A549 (cell line): ENCODE measurements at regions not wholly inside any gene's neighbourhood (a gene's known extent, or its start where the extent isn't known, plus 50 kb on each side); places are given as distances from the start of the nearest gene placed in this dataset.

Experiments used
- ATAC-seq, 2 experiments: fragments of 200-7000 bp in 1 of 2; fragments of >200 bp in 1 of 2; cut with Nextera tagmentation in 1 of 2; cut with Tn5 transposase in 1 of 2; 3 replicates each; pipeline versions ENCODE4 v1.8.0 to v1.9.1; 2018 to 2020; ENCODE audit warnings: mild to moderate bottlenecking in 1 of 2, moderate library complexity in 1 of 2
- CTCF ChIA-PET: fragments of 300-600 bp; sonication (Branson Sonifier 250); formaldehyde crosslinking; extraction: SDS; loops from one replicate; lab custom pipeline; 2021; ENCODE audit warnings: antibody characterized with exemption, inconsistent platforms; lab: Yijun Ruan, JAX
- POLR2A ChIA-PET: fragments of 350-600 bp; formaldehyde crosslinking; extraction: SDS; loops from one replicate; lab custom pipeline; 2021; ENCODE audit warnings: antibody characterized with exemption, inconsistent platforms; lab: Yijun Ruan, JAX
- DNase-seq, 2 experiments: peaks; one replicate each; pipeline versions ENCODE4 v3.0.0 to v3.0.0-alpha.2; 2011 to 2016; ENCODE audit warnings: low read depth in 1 of 2, low spot score in 1 of 2
- FAIRE-seq: peaks from 2 replicates; lab custom pipeline; 2011; peaks lifted over from hg19 to GRCh38; lab: Jason Lieb, UNC
- H3K27ac ChIP-seq, 2 experiments: fragments of >200 bp; sonication (Bioruptor Twin); formaldehyde crosslinking; 3 replicates each; pipeline ENCODE4 v1.5.1; 2016 to 2017
- H3K4me1 ChIP-seq: fragments of >200 bp; sonication (Bioruptor Twin); formaldehyde crosslinking; 3 replicates; pipeline ENCODE4 v1.6.1; 2016
- H3K4me2 ChIP-seq: fragments of >200 bp; sonication (Bioruptor Twin); formaldehyde crosslinking; 3 replicates; pipeline ENCODE4 v1.6.1; 2016
- H3K4me3 ChIP-seq: fragments of >200 bp; sonication (Bioruptor Twin); formaldehyde crosslinking; 3 replicates; pipeline ENCODE4 v1.5.1; 2016
- H3K9me3 ChIP-seq: fragments of >200 bp; sonication (Bioruptor Twin); formaldehyde crosslinking; 3 replicates; pipeline ENCODE4 v1.6.1; 2016
- CBX2 ChIP-seq: fragments of 200-600 bp; sonication (generic); IDR thresholded peaks from 2 replicates; pipeline ENCODE4 v1.6.1; 2016; ENCODE audit warnings: low read depth, mild to moderate bottlenecking, borderline replicate concordance
- CEBPB ChIP-seq, 2 experiments: fragments of >200 bp in 1 of 2; sonication (Bioruptor Twin) in 1 of 2; formaldehyde crosslinking in 1 of 2; IDR thresholded peaks; 2 replicates each; pipeline ENCODE4 v1.6.1; 2012 to 2016
- CHD2 ChIP-seq: fragments of 150-350 bp; IDR thresholded peaks from 2 replicates; pipeline ENCODE4 v1.6.1; 2014; ENCODE audit warnings: low read length; ENCODE audit not compliant: partially characterized antibody
- CHD4 ChIP-seq: fragments of 200-600 bp; sonication (generic); IDR thresholded peaks from 2 replicates; pipeline ENCODE4 v1.6.1; 2016; ENCODE audit warnings: antibody characterized with exemption, mild to moderate bottlenecking, borderline replicate concordance
- CTCF ChIP-seq: fragments of >200 bp; sonication (Bioruptor Twin); formaldehyde crosslinking; IDR thresholded peaks from 3 replicates; pipeline ENCODE4 v1.5.1; 2016
- FOSB ChIP-seq: fragments of 250-450 bp; sonication (Bioruptor Pico); IDR thresholded peaks from 2 replicates; pipeline ENCODE4 v1.5.0; 2020; ENCODE audit warnings: mild to moderate bottlenecking, moderate library complexity
- FOSL2 ChIP-seq, 2 experiments: fragments of 450-650 bp in 1 of 2; fragments of >200 bp in 1 of 2; sonication (Bioruptor Twin) in 1 of 2; formaldehyde crosslinking; IDR thresholded peaks; 2 replicates each; pipeline versions ENCODE4 v1.5.0 to v1.6.1; 2016 to 2020; ENCODE audit warnings: mild to moderate bottlenecking in 1 of 2, moderate library complexity in 1 of 2
- FOXS1 ChIP-seq: fragments of 250-450 bp; sonication (Bioruptor Pico); IDR thresholded peaks from 2 replicates; pipeline ENCODE4 v1.5.0; 2020; ENCODE audit warnings: mild to moderate bottlenecking, moderate library complexity
- GATA3 ChIP-seq: IDR thresholded peaks from 2 replicates; pipeline ENCODE4 v1.6.1; 2012; ENCODE audit warnings: borderline replicate concordance
- HES2 ChIP-seq: fragments of >200 bp; sonication (Bioruptor Twin); formaldehyde crosslinking; IDR thresholded peaks from 2 replicates; pipeline ENCODE4 v1.6.1; 2016
- HEYL ChIP-seq: fragments of 250-450 bp; sonication (Bioruptor Pico); IDR thresholded peaks from 2 replicates; pipeline ENCODE4 v1.8.0; 2021; ENCODE audit warnings: mild to moderate bottlenecking, moderate library complexity
- HOXA7 ChIP-seq: fragments of 250-450 bp; sonication (Bioruptor Pico); IDR thresholded peaks from 2 replicates; pipeline ENCODE4 v1.5.0; 2020; ENCODE audit warnings: mild to moderate bottlenecking, moderate library complexity
- HOXB13 ChIP-seq: fragments of 250-450 bp; sonication (Bioruptor Pico); IDR thresholded peaks from 2 replicates; pipeline ENCODE4 v1.5.0; 2020; ENCODE audit warnings: low read depth, mild to moderate bottlenecking, moderate library complexity
- JUNB ChIP-seq: fragments of >200 bp; sonication (Bioruptor Twin); formaldehyde crosslinking; IDR thresholded peaks from 2 replicates; pipeline ENCODE4 v1.6.1; 2016
- KDM5A ChIP-seq: fragments of 200-600 bp; sonication (generic); IDR thresholded peaks from 2 replicates; pipeline ENCODE4 v1.6.1; 2016; ENCODE audit warnings: antibody characterized with exemption, mild to moderate bottlenecking
- MAFK ChIP-seq: fragments of 450-650 bp; IDR thresholded peaks from 2 replicates; pipeline ENCODE4 v1.6.1; 2014; ENCODE audit not compliant: partially characterized antibody
- MAX ChIP-seq: IDR thresholded peaks from 2 replicates; pipeline ENCODE4 v1.6.1; 2012
- MAZ ChIP-seq: fragments of 150-350 bp; IDR thresholded peaks from 2 replicates; pipeline ENCODE4 v1.6.1; 2014; ENCODE audit warnings: antibody characterized with exemption, low read depth, low read length, borderline replicate concordance
- MYC ChIP-seq: IDR thresholded peaks from 2 replicates; pipeline ENCODE4 v1.6.1; 2012; ENCODE audit warnings: mild to moderate bottlenecking, inconsistent platforms, low read length, improper control_type of control experiment, borderline replicate concordance
- PBX3 ChIP-seq: IDR thresholded peaks from 2 replicates; pipeline ENCODE4 v1.6.1; 2012
- POLR2A ChIP-seq: IDR thresholded peaks from 2 replicates; pipeline ENCODE4 v1.6.1; 2012; ENCODE audit warnings: mild to moderate bottlenecking, low read length
- POLR2AphosphoS2 ChIP-seq: conservative IDR thresholded peaks from 2 replicates; pipeline ENCODE4 v1.6.1; 2012; ENCODE audit warnings: low read length, improper control_type of control experiment, inconsistent platforms
- RAD21 ChIP-seq, 2 experiments: fragments of >200 bp in 1 of 2; sonication (Bioruptor Twin) in 1 of 2; formaldehyde crosslinking in 1 of 2; IDR thresholded peaks in 1 of 2; conservative IDR thresholded peaks in 1 of 2; 2 replicates in 1 of 2; 3 replicates in 1 of 2; pipeline ENCODE4 v1.6.1; 2012 to 2018; ENCODE audit warnings: inconsistent platforms in 1 of 2
- RCOR1 ChIP-seq: fragments of 150-350 bp; IDR thresholded peaks from 2 replicates; pipeline ENCODE4 v1.6.1; 2014; ENCODE audit warnings: antibody characterized with exemption, low read length, low read depth
- RFX5 ChIP-seq: fragments of 450-650 bp; IDR thresholded peaks from 2 replicates; pipeline ENCODE4 v1.7.1; 2014; ENCODE audit warnings: antibody characterized with exemption, mild to moderate bottlenecking, moderate library complexity
- RNF2 ChIP-seq: fragments of 200-600 bp; sonication (generic); IDR thresholded peaks from 2 replicates; pipeline ENCODE4 v1.6.1; 2016; ENCODE audit warnings: low read depth, mild to moderate bottlenecking, antibody characterized with exemption, moderate library complexity, borderline replicate concordance
- SMC3 ChIP-seq: fragments of >200 bp; sonication (Bioruptor Twin); formaldehyde crosslinking; IDR thresholded peaks from 3 replicates; pipeline ENCODE4 v1.6.1; 2018; ENCODE audit warnings: inconsistent platforms
- SREBF2 ChIP-seq: fragments of 450-650 bp; IDR thresholded peaks from 2 replicates; pipeline ENCODE4 v1.6.1; 2014; ENCODE audit warnings: mild to moderate bottlenecking, moderate library complexity
- TFCP2L1 ChIP-seq: fragments of 250-450 bp; sonication (Bioruptor Pico); IDR thresholded peaks from 2 replicates; pipeline ENCODE4 v1.5.0; 2021; ENCODE audit warnings: mild to moderate bottlenecking
- TP53 ChIP-seq: fragments of 250-450 bp; sonication (Bioruptor Pico); IDR thresholded peaks from 2 replicates; pipeline ENCODE4 v1.5.0; 2021; ENCODE audit warnings: mild to moderate bottlenecking, moderate library complexity
- ZC3H11A ChIP-seq: fragments of 450-650 bp; IDR thresholded peaks from 2 replicates; pipeline ENCODE4 v1.6.1; 2014; ENCODE audit warnings: antibody characterized with exemption, mild to moderate bottlenecking
- ZNF302 ChIP-seq: fragments of 250-450 bp; sonication (Bioruptor Pico); IDR thresholded peaks from 2 replicates; pipeline ENCODE4 v1.9.0; 2021; ENCODE audit warnings: inconsistent platforms, mild to moderate bottlenecking, moderate library complexity
- ZSCAN20 ChIP-seq: fragments of 250-450 bp; sonication (Bioruptor Pico); IDR thresholded peaks from 2 replicates; pipeline ENCODE4 v1.8.0; 2022; ENCODE audit warnings: mild to moderate bottlenecking, moderate library complexity
- WGBS: methylation state at CpG from one replicate; pipeline ENCODE4 v1.1.6; 2017; ENCODE audit errors: missing lambda C conversion rate; 5-methylcytosine and 5-hydroxymethylcytosine counted together
- TF ChIP-seq, protein P1 (sequence below): fragments of 250-450 bp; sonication (Bioruptor Pico); IDR thresholded peaks from 2 replicates; pipeline ENCODE4 v1.5.0; 2021; ENCODE audit warnings: mild to moderate bottlenecking, moderate library complexity, borderline replicate concordance
- TF ChIP-seq, protein P2 (sequence below): IDR thresholded peaks from 2 replicates; pipeline ENCODE4 v1.6.1; 2012; ENCODE audit warnings: low read depth, borderline replicate concordance

- no peak overlapping the region for H3K4me3 ChIP-seq
- 86% methylated on average over 2 of the region's 2 CpGs for WGBS
- FAIRE-seq = no peak
- DNase-seq = no peak
- H3K4me2 ChIP-seq = no peak overlapping the region
- H3K4me1 ChIP-seq = peaks cover 37% of the 10 kb centered on the region
- CTCF ChIA-PET = no interaction called here
- no peak for ATAC-seq
- TF ChIP-seq MYC (no peak), CHD2 (no peak), MAFK (no peak), RFX5 (no peak), POLR2A (no peak), RCOR1 (no peak), HOXA7 (no peak), SMC3 (no peak), GATA3 (no peak), TP53 (CRISPR knock-in tag) (no peak), FOXS1 (no peak), ZC3H11A (no peak), CHD4 (no peak), HES2 (no peak), MAZ (no peak), JUNB (no peak), SREBF2 (no peak)
- TF ChIP-seq, protein P1, sequence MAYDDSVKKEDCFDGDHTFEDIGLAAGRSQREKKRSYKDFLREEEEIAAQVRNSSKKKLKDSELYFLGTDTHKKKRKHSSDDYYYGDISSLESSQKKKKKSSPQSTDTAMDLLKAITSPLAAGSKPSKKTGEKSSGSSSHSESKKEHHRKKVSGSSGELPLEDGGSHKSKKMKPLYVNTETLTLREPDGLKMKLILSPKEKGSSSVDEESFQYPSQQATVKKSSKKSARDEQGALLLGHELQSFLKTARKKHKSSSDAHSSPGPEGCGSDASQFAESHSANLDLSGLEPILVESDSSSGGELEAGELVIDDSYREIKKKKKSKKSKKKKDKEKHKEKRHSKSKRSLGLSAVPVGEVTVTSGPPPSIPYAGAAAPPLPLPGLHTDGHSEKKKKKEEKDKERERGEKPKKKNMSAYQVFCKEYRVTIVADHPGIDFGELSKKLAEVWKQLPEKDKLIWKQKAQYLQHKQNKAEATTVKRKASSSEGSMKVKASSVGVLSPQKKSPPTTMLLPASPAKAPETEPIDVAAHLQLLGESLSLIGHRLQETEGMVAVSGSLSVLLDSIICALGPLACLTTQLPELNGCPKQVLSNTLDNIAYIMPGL (CRISPR knock-in tag) = no peak
- POLR2A ChIA-PET = no interaction called here
- H3K27ac ChIP-seq = no peak overlapping the region
- H3K9me3 ChIP-seq = no peaks in the 10 kb centered on the region
Observed at GRCh38 chr6:138659998-138660397, 113.6 kb upstream of the CCDC28A start.

GRCh38 chr6:138662471-138662870 is 111.1 kb upstream of the CCDC28A start:
- no peak overlapping the region for H3K4me3 ChIP-seq
- ATAC-seq = peak; percentile 80 to 87
- H3K9me3 ChIP-seq = no peaks in the 10 kb centered on the region
- FAIRE-seq = no peak
- ChIA-PET POLR2A (no interaction called here), CTCF (interaction anchor here (0.7 kb wide), 1 partner anchor 233 kb away, joined by 3 read pairs; no protein-coding TSS in a partner anchor)
- 2% methylated on average over 2 of the region's 2 CpGs for WGBS
- peak overlapping the region; percentile 10 to 44; a peak in 1 of 6 replicates for H3K27ac ChIP-seq
- peaks cover 41% of the 10 kb centered on the region for H3K4me1 ChIP-seq
- peak overlapping the region; percentile 69 for H3K4me2 ChIP-seq
- DNase-seq = peak; percentile 43 to 67
- TF ChIP-seq KDM5A = no peak
- no peak for TF ChIP-seq SMC3
- TF ChIP-seq PBX3 = no peak
- no peak for TF ChIP-seq ZSCAN20
- TF ChIP-seq TFCP2L1 (CRISPR knock-in tag) = no peak
- TF ChIP-seq RCOR1 = no peak
- peak in 1 of 2 experiments; percentile 80; a peak in 2 of 4 replicates for TF ChIP-seq CEBPB (IDR thresholded peaks at IDR 0.05)
- TF ChIP-seq CTCF = no peak
- TF ChIP-seq CBX2 = no peak
- TF ChIP-seq RAD21 (conservative IDR thresholded peaks at IDR 0.05 in 1 of 2, IDR thresholded peaks at IDR 0.05 in 1 of 2) = no peak
- TF ChIP-seq, protein P2, sequence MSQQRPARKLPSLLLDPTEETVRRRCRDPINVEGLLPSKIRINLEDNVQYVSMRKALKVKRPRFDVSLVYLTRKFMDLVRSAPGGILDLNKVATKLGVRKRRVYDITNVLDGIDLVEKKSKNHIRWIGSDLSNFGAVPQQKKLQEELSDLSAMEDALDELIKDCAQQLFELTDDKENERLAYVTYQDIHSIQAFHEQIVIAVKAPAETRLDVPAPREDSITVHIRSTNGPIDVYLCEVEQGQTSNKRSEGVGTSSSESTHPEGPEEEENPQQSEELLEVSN = no peak
- no peak for TF ChIP-seq ZC3H11A
- TF ChIP-seq MAX = no peak
- no peak for TF ChIP-seq HEYL (CRISPR knock-in tag)
- peak; percentile 64 for TF ChIP-seq FOSL2 (IDR thresholded peaks at IDR 0.05)
- TF ChIP-seq FOSL2 (CRISPR knock-in tag; IDR thresholded peaks at IDR 0.05) = peak; percentile 93
- peak; percentile 61; the same call in 1 of the 2 replicates for TF ChIP-seq GATA3
- TF ChIP-seq FOSB (CRISPR knock-in tag) = no peak
- TF ChIP-seq MAZ = no peak
- TF ChIP-seq RNF2 = no peak
- TF ChIP-seq HOXB13 (CRISPR knock-in tag) = no peak
- TF ChIP-seq ZNF302 (CRISPR knock-in tag) = no peak
- no peak for TF ChIP-seq FOXS1
- TF ChIP-seq POLR2AphosphoS2 = no peak
